Fibroblast of peridontal ligament (primary cell): ENCODE measurements at regions not wholly inside any gene's neighbourhood (a gene's known extent, or its start where the extent isn't known, plus 50 kb on each side); places are given as distances from the start of the nearest gene placed in this dataset.
A peak's percentile ranks its signal among the peaks of the same experiment; 100 is the strongest.

Experiments used
- DNase-seq: peaks from one replicate; pipeline ENCODE4 v3.0.0-alpha.2; 2010; ENCODE audit errors: extremely low read depth

DNA sequence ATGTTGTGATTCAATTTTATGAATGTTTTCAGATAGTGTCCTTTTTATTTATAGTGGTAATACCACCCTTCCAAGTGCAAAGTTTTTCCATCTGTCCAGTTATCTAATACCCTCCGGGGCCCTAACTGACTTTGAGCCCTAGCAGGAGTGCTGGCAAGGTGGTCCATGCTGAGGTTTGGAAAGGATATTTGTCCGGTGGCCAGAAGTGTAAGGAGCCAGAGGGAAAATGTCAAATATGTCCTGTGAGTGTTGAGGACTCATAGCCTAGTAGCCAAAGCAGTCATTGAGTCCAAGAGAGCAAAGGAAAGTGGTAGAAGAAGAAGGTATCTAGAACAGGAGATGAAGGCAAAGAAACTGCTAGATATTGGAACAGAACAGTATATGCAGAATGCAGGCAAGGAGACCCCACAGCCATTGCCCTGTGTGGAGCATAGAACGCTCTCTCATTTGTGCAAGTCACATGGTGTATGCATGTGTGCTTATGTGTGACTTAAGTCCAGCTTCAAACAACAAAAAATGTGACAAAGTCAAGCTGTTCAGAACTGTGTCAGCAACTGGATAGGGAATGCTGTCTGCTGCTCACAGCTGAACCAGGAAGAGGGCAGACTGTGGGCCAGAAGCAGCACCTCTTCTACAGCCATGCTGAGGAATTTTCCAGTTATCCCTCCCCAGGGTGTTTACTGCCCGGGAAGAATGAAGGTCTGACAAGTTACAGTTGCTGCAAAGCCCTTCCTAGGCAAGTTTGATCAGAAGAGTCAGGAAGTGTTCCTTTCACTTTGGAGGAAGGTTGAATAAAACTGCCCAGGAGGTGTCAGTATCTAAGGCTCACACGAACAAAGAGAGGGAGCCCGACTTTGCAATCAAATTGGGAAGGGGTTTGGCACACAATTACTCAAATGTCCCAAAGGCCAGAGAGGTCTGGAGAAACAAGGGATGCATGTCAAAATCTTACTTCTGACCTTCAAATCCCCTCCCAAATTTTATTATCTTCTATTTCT is 463.3 kb upstream of the DMAC1 start:
- no peak for DNase-seq

DNA sequence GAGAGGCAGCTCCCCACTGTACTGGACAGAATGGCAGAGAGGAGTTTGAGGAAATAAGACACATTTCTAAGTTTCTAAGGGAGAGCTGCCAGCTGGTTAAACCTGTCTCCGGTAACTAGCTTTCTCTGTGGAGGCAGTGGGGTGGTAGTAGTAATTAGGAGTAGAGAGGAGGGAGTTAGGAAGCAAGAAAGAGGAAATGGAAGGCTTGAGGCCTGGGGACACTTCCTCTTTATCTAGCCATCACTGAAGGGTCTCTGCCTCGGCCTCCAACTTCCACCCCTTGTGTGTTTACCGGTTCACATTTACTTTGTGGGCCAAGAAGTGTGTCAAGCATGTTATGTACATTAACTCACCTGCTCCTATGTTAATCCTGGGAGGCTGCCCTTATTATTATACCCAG is 462.2 kb upstream of the DMAC1 start:
- DNase-seq = no peak

DNA sequence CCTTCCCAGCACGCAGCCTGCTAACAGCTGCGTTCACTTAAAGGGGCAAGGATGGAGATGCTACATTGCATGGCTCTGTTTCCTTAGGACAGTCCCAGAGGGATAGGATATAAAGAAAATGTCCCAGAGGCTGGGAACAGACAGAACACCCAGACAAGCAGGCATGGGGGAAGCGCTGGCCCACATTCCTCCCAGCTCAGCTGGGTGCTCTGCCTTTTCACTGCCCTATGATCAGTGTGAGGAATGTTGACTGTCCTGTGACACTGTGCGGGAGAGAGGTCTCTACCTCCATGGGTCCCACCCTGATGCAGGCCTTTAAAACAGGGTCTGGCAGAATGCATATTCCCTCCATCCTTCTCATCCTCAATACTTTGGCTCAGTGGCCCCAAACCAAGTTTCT is 459.4 kb upstream of the DMAC1 start:
- no peak for DNase-seq

DNA sequence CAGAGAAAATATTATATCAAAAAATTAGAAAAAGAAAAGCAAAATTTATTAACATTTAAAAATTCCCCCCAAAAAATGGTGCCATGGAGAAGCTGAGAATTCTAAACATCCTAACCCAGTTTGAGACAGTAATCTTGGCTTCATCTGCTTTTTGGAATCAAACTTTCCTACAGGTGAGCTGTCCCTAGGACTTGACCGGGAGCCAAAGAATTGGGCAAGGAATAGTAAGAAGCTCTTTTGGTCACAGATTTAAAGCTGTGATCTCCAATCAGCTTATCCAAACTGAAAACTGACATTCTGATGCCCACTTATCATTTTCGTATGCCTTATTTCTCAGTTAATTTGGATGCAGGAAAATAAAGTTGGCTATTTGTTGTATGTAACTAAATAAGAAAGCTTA is 457.3 kb upstream of the DMAC1 start:
- DNase-seq = no peak

DNA sequence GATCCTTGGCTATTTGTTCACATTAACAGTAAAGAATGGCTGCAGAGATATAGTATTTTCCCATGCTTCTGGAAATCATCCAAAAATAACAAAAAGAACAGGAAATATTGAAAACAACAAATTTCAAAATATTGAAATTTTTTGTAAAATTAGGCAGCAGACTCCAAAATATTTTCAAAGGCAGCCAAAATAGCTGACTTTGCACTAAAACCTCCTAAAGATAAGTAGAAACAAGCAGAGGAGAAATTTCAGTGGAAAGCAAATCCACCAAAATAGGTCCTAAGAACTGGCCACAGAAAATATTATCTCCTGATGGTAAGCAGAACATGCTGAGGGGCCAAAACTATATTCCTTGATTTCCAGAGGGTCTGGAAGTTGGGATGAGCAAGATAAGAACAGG is 456.3 kb upstream of the DMAC1 start:
- no peak for DNase-seq

DNA sequence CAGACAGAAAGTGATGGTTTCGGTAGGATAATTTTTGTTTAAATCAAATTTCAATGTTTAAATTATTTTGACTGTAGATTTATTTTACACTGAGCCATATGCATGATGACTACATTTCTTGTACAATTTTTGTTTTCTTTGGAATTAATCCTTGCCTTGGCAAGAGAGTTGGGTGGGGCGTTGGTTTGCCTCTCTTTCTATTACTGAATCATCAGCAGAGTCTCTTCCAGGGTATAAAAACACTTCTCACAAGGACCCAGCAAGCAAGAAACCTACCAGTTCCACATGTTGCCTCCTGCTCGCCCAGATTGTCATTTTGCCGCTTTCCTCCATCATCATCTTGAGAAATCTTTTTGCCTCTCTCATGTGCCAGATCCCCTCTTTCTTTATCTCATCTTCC is 455.0 kb upstream of the DMAC1 start:
- peak; percentile 65 for DNase-seq

DNA sequence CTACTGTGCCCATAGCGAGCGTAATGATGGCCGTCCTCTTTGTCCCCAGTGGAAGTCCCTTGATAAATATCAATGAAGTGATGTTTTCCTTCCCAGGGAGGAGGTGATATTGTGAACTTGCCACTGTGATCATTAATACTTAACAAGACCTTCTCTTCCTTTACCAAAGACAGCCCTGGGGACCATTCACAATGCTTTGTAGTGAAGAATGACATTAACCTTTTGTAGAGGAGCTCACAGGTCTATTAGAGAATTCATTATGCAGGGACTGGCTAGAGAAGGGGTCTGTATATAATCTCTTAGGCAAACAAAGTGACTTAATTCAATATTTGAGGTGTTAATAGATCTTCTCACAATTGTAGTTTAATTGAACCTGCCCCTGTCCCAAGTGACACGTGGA is 452.9 kb upstream of the DMAC1 start:
- DNase-seq = no peak

DNA sequence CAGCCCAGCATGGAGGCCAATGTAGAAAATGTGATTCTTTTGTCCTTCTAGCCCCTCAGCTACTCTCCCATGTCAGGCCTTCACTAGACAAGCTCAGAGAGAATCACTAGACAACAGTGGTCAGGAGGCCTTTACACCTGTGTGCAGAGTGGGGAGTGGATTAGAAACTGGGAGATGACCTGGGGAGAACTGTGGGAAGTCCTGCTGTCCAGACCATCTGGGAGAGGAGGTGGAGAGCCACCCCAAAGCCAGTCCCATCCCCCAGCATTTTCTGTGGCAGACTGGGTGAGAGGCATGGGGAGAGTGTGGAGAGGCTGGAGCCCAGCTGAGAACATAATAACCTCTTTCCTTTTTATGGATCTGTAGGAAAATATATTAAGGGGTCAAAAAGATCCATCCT is 452.0 kb upstream of the DMAC1 start:
- DNase-seq = no peak

DNA sequence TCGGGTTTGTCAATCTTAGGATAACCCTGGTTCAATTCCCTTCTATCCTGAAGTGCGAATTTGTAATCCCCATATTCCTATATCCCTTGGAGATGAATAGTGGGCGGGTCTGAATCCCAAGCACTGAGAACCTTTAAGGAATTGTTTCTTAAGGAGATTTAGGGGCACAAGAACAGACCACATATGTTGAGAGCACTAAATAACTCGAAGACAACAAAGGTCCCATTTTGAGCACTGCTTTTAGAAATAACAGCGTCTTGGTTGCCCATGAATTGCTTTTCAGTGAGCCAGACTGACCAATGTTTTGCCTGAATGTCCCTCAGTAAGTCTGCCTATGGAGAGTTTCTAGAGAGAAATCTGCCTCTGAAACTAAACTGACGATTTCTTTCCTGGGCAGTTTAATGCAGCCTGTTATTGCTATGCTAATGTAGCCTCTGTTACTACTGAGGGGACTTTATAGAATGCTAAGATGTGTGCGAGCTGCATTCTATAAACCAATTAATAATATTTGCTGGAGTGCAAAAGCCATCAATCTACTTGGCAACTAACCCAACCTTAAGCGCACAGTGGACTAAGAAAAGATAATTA is 445.0 kb upstream of the DMAC1 start:
- DNase-seq = no peak

DNA sequence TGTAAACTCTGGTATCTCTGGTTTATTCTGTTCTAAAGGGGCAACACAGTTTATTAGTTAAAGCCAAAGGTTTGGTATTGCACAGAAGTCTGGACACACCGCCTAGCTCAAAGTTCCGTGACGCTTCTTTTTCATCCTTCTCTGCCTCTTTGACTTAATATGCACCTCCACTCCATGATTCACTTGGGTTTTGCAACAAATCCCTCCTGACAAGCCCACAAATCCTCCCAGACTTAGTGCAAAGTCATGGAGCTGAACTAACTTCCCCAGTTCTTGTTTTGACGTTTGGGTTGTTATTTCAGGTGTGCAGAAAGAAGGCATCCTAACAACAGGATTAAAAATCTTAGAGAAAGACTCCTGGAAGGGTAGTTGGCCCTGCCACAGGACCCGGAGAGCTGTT is 441.6 kb upstream of the DMAC1 start:
- DNase-seq = no peak

DNA sequence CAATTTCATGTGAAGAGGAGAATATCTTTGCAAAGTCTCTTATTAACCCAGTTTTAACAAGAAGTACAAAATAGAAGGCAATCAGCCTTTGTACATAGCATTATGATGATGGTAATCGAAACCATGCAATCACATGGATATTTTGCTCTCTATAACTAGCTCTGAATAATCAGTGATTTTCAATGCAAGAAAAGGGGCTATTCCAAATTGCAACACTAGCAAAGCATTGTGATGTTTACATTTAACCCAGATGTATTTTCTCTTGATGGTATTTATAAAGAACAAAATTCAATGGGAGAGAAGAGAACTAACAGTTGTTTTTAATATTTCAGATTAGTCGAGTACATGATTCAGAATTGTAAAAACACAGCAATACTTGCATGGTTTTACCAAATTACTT is 437.5 kb upstream of the DMAC1 start:
- DNase-seq = peak; percentile 1

DNA sequence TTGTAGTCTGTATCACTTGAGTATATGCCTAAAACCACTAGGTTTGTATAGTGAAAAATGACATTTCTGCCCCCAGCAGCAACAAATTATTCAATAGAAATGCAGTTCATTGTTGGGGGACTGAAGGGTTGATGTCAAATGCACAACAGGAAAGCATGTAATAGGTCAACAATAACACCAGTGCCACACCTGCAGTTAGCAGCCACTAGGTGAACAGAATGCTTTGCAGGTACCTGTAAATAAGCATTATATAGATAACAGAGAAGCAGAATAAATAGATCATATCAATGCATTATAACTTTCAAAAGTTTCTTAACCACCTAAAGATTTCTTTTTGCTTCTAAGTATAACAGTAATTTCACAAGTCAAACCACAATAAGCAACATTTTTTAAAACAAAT is 435.9 kb upstream of the DMAC1 start:
- no peak for DNase-seq

DNA sequence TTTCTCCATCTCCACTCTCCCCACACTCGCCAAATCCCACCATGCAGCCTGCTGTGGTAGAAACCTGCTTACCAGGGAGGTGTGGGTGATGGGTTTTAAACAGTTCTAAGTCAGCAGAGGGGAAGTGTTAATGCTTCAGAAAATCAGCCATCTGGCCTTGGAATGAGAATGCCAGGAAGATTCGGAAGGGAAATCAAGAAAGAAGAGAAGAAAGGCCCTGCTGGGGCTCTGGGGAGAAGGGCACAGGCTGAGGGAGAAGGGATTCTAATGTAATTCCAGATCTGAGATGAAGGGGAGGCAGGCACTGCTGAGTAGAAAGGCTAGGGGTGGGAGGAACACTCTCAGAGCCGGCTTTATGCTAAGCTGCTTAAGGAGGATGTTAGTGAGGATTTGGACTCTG is 434.7 kb upstream of the DMAC1 start:
- DNase-seq = no peak

DNA sequence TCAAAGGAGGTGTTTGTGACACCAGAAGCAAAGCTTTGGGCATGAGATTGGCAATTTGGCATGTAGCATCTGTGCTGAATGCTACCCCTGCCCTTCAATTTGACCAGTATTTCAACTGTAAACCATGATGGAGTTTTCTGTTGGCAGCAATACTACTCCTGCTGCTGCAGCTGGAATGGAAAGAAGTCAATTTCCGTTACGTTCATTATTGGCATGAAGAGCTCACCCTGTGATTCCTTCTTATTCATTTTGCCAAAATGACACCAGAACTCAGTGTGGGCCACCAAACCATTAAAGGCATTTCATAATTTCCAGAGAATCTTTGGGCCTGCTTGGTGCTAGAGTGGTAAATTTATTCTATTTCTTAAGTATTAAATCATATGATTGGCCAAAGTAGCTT is 433.1 kb upstream of the DMAC1 start:
- no peak for DNase-seq

DNA sequence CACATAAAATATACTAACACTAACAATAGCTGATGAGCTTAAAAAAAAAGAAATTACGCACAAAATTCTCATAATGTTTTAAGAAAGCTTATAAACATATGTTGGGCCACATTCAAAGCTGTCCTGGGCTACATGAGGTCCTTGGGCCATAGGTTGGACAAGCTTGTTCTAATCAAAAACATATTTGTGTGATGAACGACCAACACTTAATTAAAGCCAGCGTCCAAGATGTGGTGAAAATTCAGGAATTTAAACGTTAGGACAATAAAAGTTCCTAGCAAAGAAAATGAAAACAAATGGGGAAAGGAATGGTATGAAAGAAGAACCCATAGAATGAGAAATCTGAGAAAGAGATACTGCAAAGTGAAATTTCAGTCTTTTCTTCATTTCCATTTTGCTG is 429.6 kb upstream of the DMAC1 start:
- no peak for DNase-seq

DNA sequence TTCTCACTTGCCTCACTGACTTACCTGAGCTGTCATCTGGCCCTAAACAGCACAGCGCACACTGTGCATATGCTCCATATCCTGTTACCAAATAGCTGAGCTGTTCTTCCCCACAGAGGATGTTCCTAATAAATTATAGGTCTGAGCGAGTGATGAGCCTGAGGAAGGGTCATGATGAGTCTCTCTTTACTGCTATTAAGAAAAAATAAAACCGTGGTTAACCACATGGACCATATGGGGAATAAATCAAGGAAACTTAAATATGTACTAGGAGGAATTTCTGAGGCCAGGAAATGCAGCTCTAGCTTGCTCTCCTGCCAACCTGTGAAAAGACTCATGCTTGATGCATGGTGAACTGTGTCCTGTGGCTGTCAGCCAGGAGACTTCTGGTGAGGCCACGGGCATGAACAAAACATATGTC is 424.8 kb upstream of the DMAC1 start:
- peak; percentile 17 for DNase-seq

DNA sequence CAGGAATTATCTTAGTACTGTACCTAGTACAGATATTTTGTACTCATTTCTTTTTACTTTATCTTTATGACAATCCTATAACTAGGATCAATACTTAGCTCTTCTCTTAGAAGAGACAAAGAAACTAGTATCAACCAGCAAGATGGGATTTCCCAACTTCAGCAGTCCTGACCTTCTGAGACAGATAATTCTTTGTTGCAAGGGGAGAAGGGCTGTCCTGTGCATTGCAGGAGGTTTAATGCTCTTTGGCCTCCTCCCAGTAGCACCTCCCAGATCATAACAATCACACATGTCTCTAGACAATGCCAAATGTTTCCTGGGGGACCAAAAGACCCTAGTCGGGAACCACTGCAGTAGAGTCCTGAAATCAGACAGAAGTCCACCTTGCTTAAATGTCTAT is 424.3 kb upstream of the DMAC1 start:
- DNase-seq = no peak

DNA sequence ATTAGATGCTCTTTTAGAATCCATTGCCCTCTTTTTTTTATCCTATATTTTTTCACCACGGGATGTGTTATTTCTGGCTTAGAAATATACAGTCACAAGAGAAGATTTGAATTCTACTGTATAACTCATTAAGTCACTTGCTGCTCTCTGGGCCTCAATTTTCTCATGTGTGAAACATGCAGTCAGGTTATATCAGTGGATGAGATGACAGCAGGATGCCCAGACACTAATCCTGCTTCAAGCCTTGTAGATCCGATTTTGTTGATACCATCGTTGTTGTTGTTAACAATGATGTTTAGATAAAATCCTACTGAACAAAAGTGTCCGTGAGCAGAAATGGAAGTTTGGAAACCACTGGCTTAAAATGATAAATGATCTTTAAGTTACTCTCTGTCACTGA is 421.9 kb upstream of the DMAC1 start:
- no peak for DNase-seq

DNA sequence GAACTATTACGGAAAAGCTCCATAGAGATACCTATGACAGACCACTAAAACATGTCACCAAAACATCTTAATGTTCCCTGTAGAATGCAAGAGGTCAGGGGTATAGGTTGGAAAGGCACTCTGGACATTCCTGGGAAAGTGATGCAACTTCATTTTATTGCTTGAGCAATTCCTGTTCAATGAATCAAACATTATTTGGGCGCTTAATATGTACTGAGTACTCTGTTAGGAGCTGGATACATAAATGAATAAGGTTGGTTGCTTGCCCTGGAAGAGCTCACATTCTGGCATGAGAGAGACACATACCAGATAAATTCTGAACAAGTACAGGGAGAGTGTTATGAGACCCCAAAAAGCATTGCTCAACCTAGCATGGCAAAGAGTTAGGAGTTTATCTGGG is 408.9 kb upstream of the DMAC1 start:
- no peak for DNase-seq

DNA sequence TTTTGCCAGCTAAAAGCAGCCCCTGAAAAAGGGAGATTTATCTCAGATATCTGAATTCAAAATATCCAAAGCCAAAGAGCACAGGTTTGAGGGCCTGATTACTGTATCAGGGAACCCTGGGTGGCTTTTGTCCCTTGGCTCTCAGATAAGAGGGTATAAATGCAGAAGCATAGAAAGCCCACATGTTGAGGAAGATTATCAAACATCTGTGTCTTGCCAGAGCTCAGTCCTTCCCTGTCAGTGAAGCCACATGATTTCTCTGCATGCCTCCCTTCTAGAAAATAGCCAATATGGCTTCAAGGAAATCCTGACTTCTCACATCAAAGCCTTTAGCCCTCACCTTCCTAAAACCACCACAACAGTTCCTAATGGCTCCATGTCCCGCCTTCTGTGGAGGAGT is 408.0 kb upstream of the DMAC1 start:
- DNase-seq = no peak

DNA sequence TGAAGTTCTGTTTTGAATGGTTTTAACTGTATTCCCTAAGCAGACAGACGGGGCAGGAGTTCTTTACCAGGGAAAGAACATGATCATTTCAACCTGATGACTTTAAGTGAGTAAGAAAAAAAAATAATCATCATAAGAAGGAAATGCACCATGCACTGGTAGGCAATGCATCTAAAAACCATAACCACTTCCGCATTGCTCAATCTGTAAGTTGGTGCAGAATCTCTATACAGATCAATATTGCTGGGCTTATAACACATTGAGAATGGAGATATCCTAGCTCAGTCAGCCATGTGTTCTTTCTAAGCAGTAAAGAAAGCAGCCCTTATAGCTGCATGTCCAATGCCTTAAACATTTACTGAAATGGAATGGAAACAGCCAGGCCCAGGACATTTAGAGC is 407.1 kb upstream of the DMAC1 start:
- DNase-seq = no peak

DNA sequence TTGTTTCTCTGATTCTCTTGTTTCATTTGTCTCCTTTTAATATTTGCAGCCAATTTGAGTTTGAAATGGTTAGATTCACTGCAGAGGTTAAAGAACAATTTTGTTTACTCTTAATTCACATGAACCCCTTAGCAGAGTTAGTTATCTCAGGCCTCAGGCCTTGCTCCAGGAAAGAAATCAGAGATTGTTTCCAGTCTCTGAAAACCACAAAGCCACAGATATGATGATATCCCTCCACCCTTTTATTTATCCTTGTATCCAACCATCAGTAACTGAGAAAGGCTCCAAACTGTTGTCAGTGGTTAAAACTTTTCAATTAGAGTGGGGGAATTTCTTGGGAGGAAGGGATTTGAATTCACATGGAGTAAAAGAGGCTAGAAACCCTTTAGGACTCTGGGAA is 406.0 kb upstream of the DMAC1 start:
- DNase-seq = peak; percentile 33

DNA sequence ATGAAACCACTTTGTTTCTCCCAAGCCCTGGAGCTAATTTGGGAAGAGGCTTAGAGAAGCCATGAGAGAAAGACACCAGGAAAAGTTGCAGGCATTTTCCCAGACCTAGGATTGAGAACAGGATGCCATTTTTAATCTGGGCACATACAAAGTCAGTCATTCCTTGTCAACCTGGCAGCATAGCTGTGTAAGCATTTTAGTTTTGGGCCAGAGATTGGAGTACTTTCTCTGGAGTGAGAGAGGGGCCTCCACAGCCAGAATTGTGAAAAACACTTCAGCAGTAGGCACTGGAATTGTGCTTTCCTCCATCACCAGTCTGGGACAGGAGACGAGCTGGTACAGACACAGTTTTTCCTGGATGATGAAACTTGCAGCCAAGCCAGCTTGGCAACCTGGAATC is 390.3 kb upstream of the DMAC1 start:
- no peak for DNase-seq
